ENCODE measurements at regions not wholly inside any gene's neighbourhood (a gene's known extent, or its start where the extent isn't known, plus 50 kb on each side); places are given as distances from the start of the nearest gene placed in this dataset.

- TF ChIP-seq CTCF (IDR thresholded peaks at IDR 0.05), result peak; percentile 69
- no peak for TF ChIP-seq ZFX (IDR thresholded peaks at IDR 0.05; ENCODE audit: borderline replicate concordance)
Measured at GRCh38 chr4:137226900-137227299, 305.4 kb downstream of the PCDH18 start.
